ENCODE measurements at regions not wholly inside any gene's neighbourhood (a gene's known extent, or its start where the extent isn't known, plus 50 kb on each side); places are given as distances from the start of the nearest gene placed in this dataset.

GRCh38 chr5:12772276-12772675 lies 868.0 kb upstream of the CTNND2 start:
- H3K27ac ChIP-seq (ENCODE audit: low read length, poor library complexity, severe bottlenecking) = no peak overlapping the region
- H4K8ac ChIP-seq (ENCODE audit: low read length) = no peak overlapping the region
- no peak overlapping the region for H2BK120ac ChIP-seq (ENCODE audit: low read depth, low read length)
- H2BK5ac ChIP-seq (ENCODE audit: low read depth, low read length, poor library complexity, severe bottlenecking) = no peak overlapping the region
- DNase-seq = no peak
- H2AFZ ChIP-seq (ENCODE audit: low read depth, low read length) = no peak overlapping the region
- no peak overlapping the region for H3K14ac ChIP-seq (ENCODE audit: low read length in 2 of 2)
- no peaks in the 10 kb centered on the region for H3K36me3 ChIP-seq (ENCODE audit: control insufficient read depth in 1 of 2, insufficient read depth in 2 of 2, low read depth in 1 of 2, low read length in 2 of 2)
- H3K9ac ChIP-seq (ENCODE audit: low read length) = no peak overlapping the region
- H3K4me2 ChIP-seq (ENCODE audit: low read length, poor library complexity, severe bottlenecking) = no peak overlapping the region
- no peak overlapping the region for H3K18ac ChIP-seq (ENCODE audit: low read depth in 1 of 2, low read length in 2 of 2)
- no peak overlapping the region for H3K4ac ChIP-seq (ENCODE audit: low read depth in 1 of 2, low read length in 2 of 2)
- H3K27me3 ChIP-seq (ENCODE audit: control insufficient read depth in 1 of 2, insufficient read depth in 1 of 2, low read length in 2 of 2) = no peaks in the 10 kb centered on the region
- 70% methylated on average over 4 of the region's 4 CpGs for WGBS
- H3K4me1 ChIP-seq (ENCODE audit: control insufficient read depth, insufficient read depth, low read depth, low read length) = no peaks in the 10 kb centered on the region
- H3K4me3 ChIP-seq (ENCODE audit: insufficient read depth in 1 of 2, low read depth in 1 of 2, low read length in 2 of 2) = no peak overlapping the region
- no peak overlapping the region for H2AK5ac ChIP-seq (ENCODE audit: low read length, severe bottlenecking)
- no peak overlapping the region for H2BK12ac ChIP-seq (ENCODE audit: low read length in 2 of 2)
- no peak overlapping the region for H4K91ac ChIP-seq (ENCODE audit: low read length)
- H2BK15ac ChIP-seq (ENCODE audit: low read depth, poor library complexity, severe bottlenecking) = no peak overlapping the region
- no peaks in the 10 kb centered on the region for H3K79me1 ChIP-seq (replicated peaks; ENCODE audit: low read length, poor library complexity, severe bottlenecking)
- no peak overlapping the region for H3K23ac ChIP-seq (ENCODE audit: low read length in 2 of 2)
- peaks cover 5% of the 10 kb centered on the region for H3K9me3 ChIP-seq (ENCODE audit: control insufficient read depth, low read length)

GRCh38 chr5:12759377-12759776 lies 855.1 kb upstream of the CTNND2 start:
- H3K23ac ChIP-seq (ENCODE audit: low read length in 2 of 2) = no peak overlapping the region
- H3K36me3 ChIP-seq (ENCODE audit: control insufficient read depth in 1 of 2, insufficient read depth in 2 of 2, low read depth in 1 of 2, low read length in 2 of 2) = no peaks in the 10 kb centered on the region
- no peak overlapping the region for H3K4me2 ChIP-seq (ENCODE audit: low read length, poor library complexity, severe bottlenecking)
- WGBS = 86% methylated on average over 1 of the region's 2 CpGs
- H3K9ac ChIP-seq (ENCODE audit: low read length) = no peak overlapping the region
- H4K8ac ChIP-seq (ENCODE audit: low read length) = no peak overlapping the region
- H2AFZ ChIP-seq (ENCODE audit: low read depth, low read length) = no peak overlapping the region
- H2BK15ac ChIP-seq (ENCODE audit: low read depth, poor library complexity, severe bottlenecking) = no peak overlapping the region
- no peaks in the 10 kb centered on the region for H3K4me1 ChIP-seq (ENCODE audit: control insufficient read depth, insufficient read depth, low read depth, low read length)
- H3K27ac ChIP-seq (ENCODE audit: low read length, poor library complexity, severe bottlenecking) = no peak overlapping the region
- no peaks in the 10 kb centered on the region for H3K79me1 ChIP-seq (replicated peaks; ENCODE audit: low read length, poor library complexity, severe bottlenecking)
- DNase-seq = no peak
- no peak overlapping the region for H2BK5ac ChIP-seq (ENCODE audit: low read depth, low read length, poor library complexity, severe bottlenecking)
- H2BK12ac ChIP-seq (ENCODE audit: low read length in 2 of 2) = no peak overlapping the region
- no peak overlapping the region for H2BK120ac ChIP-seq (ENCODE audit: low read depth, low read length)
- no peak overlapping the region for H2AK5ac ChIP-seq (ENCODE audit: low read length, severe bottlenecking)
- H3K18ac ChIP-seq (ENCODE audit: low read depth in 1 of 2, low read length in 2 of 2) = no peak overlapping the region
- H3K4me3 ChIP-seq (ENCODE audit: insufficient read depth in 1 of 2, low read depth in 1 of 2, low read length in 2 of 2) = no peak overlapping the region
- no peak overlapping the region for H3K4ac ChIP-seq (ENCODE audit: low read depth in 1 of 2, low read length in 2 of 2)
- H3K14ac ChIP-seq (ENCODE audit: low read length in 2 of 2) = no peak overlapping the region
- no peaks in the 10 kb centered on the region for H3K9me3 ChIP-seq (ENCODE audit: control insufficient read depth, low read length)
- no peak overlapping the region for H4K91ac ChIP-seq (ENCODE audit: low read length)
- no peaks in the 10 kb centered on the region for H3K27me3 ChIP-seq (ENCODE audit: control insufficient read depth in 1 of 2, insufficient read depth in 1 of 2, low read length in 2 of 2)

GRCh38 chr5:12757035-12757434 lies 852.8 kb upstream of the CTNND2 start:
- Histone ChIP-seq H2BK5ac (ENCODE audit: low read depth, low read length, poor library complexity, severe bottlenecking) (no peak overlapping the region), H3K14ac (ENCODE audit: low read length in 2 of 2) (no peak overlapping the region), H2AK5ac (ENCODE audit: low read length, severe bottlenecking) (no peak overlapping the region), H4K8ac (ENCODE audit: low read length) (no peak overlapping the region), H2BK12ac (ENCODE audit: low read length in 2 of 2) (no peak overlapping the region), H3K4me2 (ENCODE audit: low read length, poor library complexity, severe bottlenecking) (no peak overlapping the region), H3K23ac (ENCODE audit: low read length in 2 of 2) (no peak overlapping the region), H2AFZ (ENCODE audit: low read depth, low read length) (no peak overlapping the region), H3K18ac (ENCODE audit: low read depth in 1 of 2, low read length in 2 of 2) (no peak overlapping the region), H3K9ac (ENCODE audit: low read length) (no peak overlapping the region), H3K4ac (ENCODE audit: low read depth in 1 of 2, low read length in 2 of 2) (no peak overlapping the region), H2BK120ac (ENCODE audit: low read depth, low read length) (no peak overlapping the region), H4K91ac (ENCODE audit: low read length) (no peak overlapping the region), H3K9me3 (ENCODE audit: control insufficient read depth, low read length) (no peaks in the 10 kb centered on the region), H3K4me1 (ENCODE audit: control insufficient read depth, insufficient read depth, low read depth, low read length) (no peaks in the 10 kb centered on the region), H3K36me3 (ENCODE audit: control insufficient read depth in 1 of 2, insufficient read depth in 2 of 2, low read depth in 1 of 2, low read length in 2 of 2) (no peaks in the 10 kb centered on the region), H3K4me3 (ENCODE audit: insufficient read depth in 1 of 2, low read depth in 1 of 2, low read length in 2 of 2) (no peak overlapping the region), H3K27me3 (ENCODE audit: control insufficient read depth in 1 of 2, insufficient read depth in 1 of 2, low read length in 2 of 2) (no peaks in the 10 kb centered on the region), H2BK15ac (ENCODE audit: low read depth, poor library complexity, severe bottlenecking) (no peak overlapping the region), H3K27ac (ENCODE audit: low read length, poor library complexity, severe bottlenecking) (no peak overlapping the region), H3K79me1 (replicated peaks; ENCODE audit: low read length, poor library complexity, severe bottlenecking) (no peaks in the 10 kb centered on the region)
- no peak for DNase-seq

GRCh38 chr5:12745537-12745936 lies 841.3 kb upstream of the CTNND2 start:
- H3K36me3 ChIP-seq (ENCODE audit: control insufficient read depth in 1 of 2, insufficient read depth in 2 of 2, low read depth in 1 of 2, low read length in 2 of 2) = no peaks in the 10 kb centered on the region
- H3K4me2 ChIP-seq (ENCODE audit: low read length, poor library complexity, severe bottlenecking) = no peak overlapping the region
- H3K4me3 ChIP-seq (ENCODE audit: insufficient read depth in 1 of 2, low read depth in 1 of 2, low read length in 2 of 2) = no peak overlapping the region
- no peak overlapping the region for H3K23ac ChIP-seq (ENCODE audit: low read length in 2 of 2)
- H3K4me1 ChIP-seq (ENCODE audit: control insufficient read depth, insufficient read depth, low read depth, low read length) = no peaks in the 10 kb centered on the region
- no peaks in the 10 kb centered on the region for H3K27me3 ChIP-seq (ENCODE audit: control insufficient read depth in 1 of 2, insufficient read depth in 1 of 2, low read length in 2 of 2)
- H2BK120ac ChIP-seq (ENCODE audit: low read depth, low read length) = no peak overlapping the region
- H3K9ac ChIP-seq (ENCODE audit: low read length) = no peak overlapping the region
- no peak overlapping the region for H2BK12ac ChIP-seq (ENCODE audit: low read length in 2 of 2)
- H3K79me1 ChIP-seq (replicated peaks; ENCODE audit: low read length, poor library complexity, severe bottlenecking) = no peaks in the 10 kb centered on the region
- no peaks in the 10 kb centered on the region for H3K9me3 ChIP-seq (ENCODE audit: control insufficient read depth, low read length)
- H2AFZ ChIP-seq (ENCODE audit: low read depth, low read length) = no peak overlapping the region
- no peak for DNase-seq
- no peak overlapping the region for H4K8ac ChIP-seq (ENCODE audit: low read length)
- no peak overlapping the region for H4K91ac ChIP-seq (ENCODE audit: low read length)
- H2BK5ac ChIP-seq (ENCODE audit: low read depth, low read length, poor library complexity, severe bottlenecking) = no peak overlapping the region
- WGBS = 40% methylated on average over 1 of the region's 1 CpG
- no peak overlapping the region for H2AK5ac ChIP-seq (ENCODE audit: low read length, severe bottlenecking)
- no peak overlapping the region for H2BK15ac ChIP-seq (ENCODE audit: low read depth, poor library complexity, severe bottlenecking)
- no peak overlapping the region for H3K4ac ChIP-seq (ENCODE audit: low read depth in 1 of 2, low read length in 2 of 2)
- H3K18ac ChIP-seq (ENCODE audit: low read depth in 1 of 2, low read length in 2 of 2) = no peak overlapping the region
- no peak overlapping the region for H3K27ac ChIP-seq (ENCODE audit: low read length, poor library complexity, severe bottlenecking)
- H3K14ac ChIP-seq (ENCODE audit: low read length in 2 of 2) = no peak overlapping the region

All from mesenchymal stem cell (in vitro differentiated cells and primary cell).